ENCODE measurements at regions not wholly inside any gene's neighbourhood (a gene's known extent, or its start where the extent isn't known, plus 50 kb on each side); places are given as distances from the start of the nearest gene placed in this dataset.

DNA sequence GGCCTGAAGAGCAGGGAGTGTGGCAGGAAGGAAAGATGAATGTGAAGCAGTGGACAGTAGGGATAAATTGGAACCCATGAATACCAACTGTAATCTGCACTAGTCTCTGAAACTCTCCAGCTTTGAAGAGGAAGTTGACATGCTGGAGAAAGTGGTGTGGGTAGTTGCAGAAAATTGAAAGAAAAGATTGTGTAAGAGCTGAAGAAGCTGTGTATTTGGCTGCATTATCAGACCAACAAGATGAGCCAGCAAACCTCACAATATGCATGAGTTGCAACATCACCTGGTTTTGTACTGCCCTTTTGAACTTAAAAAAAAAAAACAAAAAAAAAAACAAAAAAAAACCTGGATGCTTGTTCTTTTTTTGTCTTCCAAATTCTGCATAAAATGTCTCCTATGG is 921.9 kb upstream of the EYS start (continued):
- TF ChIP-seq NRF1 (IDR thresholded peaks at IDR 0.05; ENCODE audit: low read depth, low read length): no peak
- no peak for TF ChIP-seq EZH2 (IDR thresholded peaks at IDR 0.05; ENCODE audit: low read depth, low read length, severe bottlenecking)
- no peak for TF ChIP-seq HDAC6 (IDR thresholded peaks at IDR 0.05; ENCODE audit: low read depth, low read length)
- TF ChIP-seq SP2 (IDR thresholded peaks at IDR 0.05; ENCODE audit: low read length): no peak

Data from H1 (cell line).